ENCODE measurements at regions not wholly inside any gene's neighbourhood (a gene's known extent, or its start where the extent isn't known, plus 50 kb on each side); places are given as distances from the start of the nearest gene placed in this dataset.

DNA sequence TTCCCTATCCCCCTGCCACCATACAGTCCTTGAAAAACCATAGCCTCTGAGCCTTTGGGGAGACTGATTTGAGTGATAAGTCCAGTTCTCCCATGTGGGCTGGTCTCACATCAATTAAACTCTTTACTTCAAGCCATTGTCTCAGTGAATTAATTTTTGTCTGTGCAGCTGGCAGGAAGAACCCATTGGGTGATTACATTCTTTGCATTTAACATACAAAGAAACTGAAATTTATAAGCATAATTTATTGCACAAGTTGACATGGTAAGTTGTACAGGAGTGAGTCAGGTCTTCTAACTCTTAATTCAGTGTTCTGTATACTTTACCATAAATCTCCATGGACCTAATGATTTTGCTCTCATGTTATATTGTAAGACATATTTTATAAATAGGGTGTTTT, 1613.0 kb upstream of the LRRTM3 start:
- no peak overlapping the region for H3K4me3 Mint-ChIP-seq
- no peak for ATAC-seq (replicated peaks)
- peaks cover 11 to 21% of the 10 kb centered on the region in 2 donors for H3K9me3 Mint-ChIP-seq
- DNase-seq: no peak
- no peaks in the 10 kb centered on the region for H3K4me1 Mint-ChIP-seq (ENCODE audit: low read depth in 2 of 2)
- no peaks in the 10 kb centered on the region for H3K27me3 Mint-ChIP-seq
- H3K27ac Mint-ChIP-seq: no peak overlapping the region
- H3K36me3 Mint-ChIP-seq (ENCODE audit: insufficient read depth): no peaks in the 10 kb centered on the region

DNA sequence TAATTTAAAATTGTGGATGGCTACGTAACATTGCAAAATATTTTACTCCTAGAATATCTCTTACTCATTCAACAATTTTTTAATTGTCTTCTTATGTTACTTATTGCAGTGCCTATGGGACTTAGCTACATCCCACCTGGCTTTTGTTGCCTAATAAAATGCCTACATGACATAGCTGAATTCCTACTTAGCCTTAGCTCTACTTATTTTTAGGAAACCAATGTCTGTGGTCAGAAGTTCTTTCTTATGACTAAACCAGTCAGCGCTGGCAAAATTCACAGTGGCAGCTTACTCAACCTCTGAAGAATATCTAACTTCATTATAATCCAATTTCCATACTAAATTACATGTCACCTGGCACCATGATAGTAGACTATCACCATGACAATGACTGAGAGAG, 1612.4 kb upstream of the LRRTM3 start:
- no peaks in the 10 kb centered on the region for H3K27me3 Mint-ChIP-seq
- no peak overlapping the region for H3K27ac Mint-ChIP-seq
- DNase-seq (no peak), ATAC-seq (replicated peaks) (no peak)
- H3K9me3 Mint-ChIP-seq: peaks cover 10 to 21% of the 10 kb centered on the region in 2 donors
- H3K4me3 Mint-ChIP-seq: no peak overlapping the region
- H3K4me1 Mint-ChIP-seq (ENCODE audit: low read depth in 2 of 2): no peaks in the 10 kb centered on the region
- no peaks in the 10 kb centered on the region for H3K36me3 Mint-ChIP-seq (ENCODE audit: insufficient read depth)

DNA sequence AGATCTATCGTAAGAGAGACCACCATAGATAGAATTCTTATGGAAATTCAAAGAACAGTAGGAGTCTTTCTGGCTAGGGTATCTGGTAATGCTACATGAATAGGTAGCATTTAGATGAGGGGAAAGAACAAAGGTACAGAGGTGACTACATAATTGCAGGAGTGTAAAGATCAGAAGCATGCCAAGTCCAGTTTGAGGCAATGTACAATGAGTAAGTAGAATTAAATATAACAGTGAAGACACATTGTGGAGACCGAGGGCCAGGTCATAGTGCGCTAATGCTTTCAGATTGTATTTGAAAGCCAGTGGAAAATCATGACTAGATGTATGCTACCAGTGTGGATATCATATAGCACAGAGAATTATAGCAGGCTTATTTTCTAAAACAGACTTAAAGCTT, 1611.6 kb upstream of the LRRTM3 start:
- Mint-ChIP-seq H3K4me1 (ENCODE audit: low read depth in 2 of 2) (no peaks in the 10 kb centered on the region), H3K4me3 (no peak overlapping the region)
- ATAC-seq (replicated peaks): no peak

GRCh38 chr10:65319493-65319892, 1606.3 kb upstream of the LRRTM3 start:
- Mint-ChIP-seq H3K9me3 (peaks cover 13 to 15% of the 10 kb centered on the region in 2 donors), H3K4me3 (no peak overlapping the region), H3K27me3 (no peaks in the 10 kb centered on the region), H3K36me3 (ENCODE audit: insufficient read depth) (no peaks in the 10 kb centered on the region), H3K4me1 (ENCODE audit: low read depth in 2 of 2) (no peaks in the 10 kb centered on the region), H3K27ac (no peak overlapping the region)
- ATAC-seq (replicated peaks) (no peak), DNase-seq (no peak)

More for the DNA sequence above, 1611.6 kb upstream of the LRRTM3 start:
- Mint-ChIP-seq H3K27ac (no peak overlapping the region), H3K27me3 (no peaks in the 10 kb centered on the region), H3K36me3 (ENCODE audit: insufficient read depth) (no peaks in the 10 kb centered on the region), H3K9me3 (peaks cover 6 to 15% of the 10 kb centered on the region in 2 donors)
- DNase-seq: no peak

DNA sequence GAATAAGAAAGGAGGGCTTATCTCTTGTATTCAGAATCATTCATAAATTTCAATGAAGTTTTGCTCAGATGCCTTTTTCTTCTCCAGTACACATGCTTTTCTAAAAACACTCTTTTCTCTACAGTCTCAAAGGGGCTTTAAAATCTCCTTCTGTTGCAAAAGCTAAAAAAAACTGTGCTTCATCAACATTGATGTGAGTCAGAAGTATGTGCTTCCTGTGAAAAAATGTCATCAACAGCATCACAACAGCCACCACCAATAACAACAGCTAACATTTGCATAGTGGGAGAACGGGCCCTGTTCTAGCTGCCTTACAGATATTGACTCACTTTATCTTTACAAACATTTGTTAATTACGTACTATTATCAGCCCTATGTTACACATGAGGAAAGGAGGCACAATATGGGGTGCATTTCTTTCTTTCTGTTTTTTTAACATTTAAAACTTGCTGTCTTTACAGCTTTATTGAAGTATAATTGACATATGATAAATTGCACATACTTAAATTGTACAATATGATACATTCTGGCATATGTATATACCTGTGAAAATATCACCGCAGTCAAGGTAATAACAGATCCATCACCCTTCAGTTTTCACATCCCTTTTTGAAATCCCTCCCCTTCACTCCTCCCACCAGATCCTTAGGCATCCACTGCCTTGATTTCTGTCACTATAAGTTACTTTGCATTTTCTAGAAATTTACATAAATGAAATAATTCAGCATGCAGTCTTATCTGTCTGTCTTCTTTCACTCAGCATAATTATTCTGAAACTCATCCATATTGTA, 1605.4 kb upstream of the LRRTM3 start:
- Mint-ChIP-seq H3K27me3 (no peaks in the 10 kb centered on the region), H3K9me3 (peaks cover 13 to 15% of the 10 kb centered on the region in 2 donors), H3K4me1 (ENCODE audit: low read depth in 2 of 2) (no peaks in the 10 kb centered on the region), H3K36me3 (ENCODE audit: insufficient read depth) (no peaks in the 10 kb centered on the region), H3K27ac (no peak overlapping the region), H3K4me3 (no peak overlapping the region)
- DNase-seq (no peak), ATAC-seq (replicated peaks) (no peak)

DNA sequence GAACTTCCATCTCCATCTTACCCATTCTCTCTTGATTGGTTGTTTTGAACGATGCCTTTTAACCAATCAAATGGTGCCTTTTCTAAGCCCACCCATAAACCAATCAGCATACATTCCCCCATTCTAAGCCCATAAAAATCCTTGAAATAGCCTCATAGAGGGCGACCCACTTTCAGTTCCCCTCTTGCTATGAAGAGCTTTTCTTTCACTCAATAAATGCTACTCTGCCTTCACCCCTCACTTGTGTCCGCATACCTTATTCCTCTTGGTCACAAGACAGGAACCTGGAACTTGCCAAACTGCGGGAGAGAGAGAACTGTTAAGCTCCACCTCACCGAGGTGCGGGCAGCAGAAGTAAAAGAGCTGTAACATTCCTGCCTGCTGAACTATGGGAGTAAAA, 1602.0 kb upstream of the LRRTM3 start:
- no peak for ATAC-seq (replicated peaks)
- no peaks in the 10 kb centered on the region for H3K27me3 Mint-ChIP-seq
- H3K4me1 Mint-ChIP-seq (ENCODE audit: low read depth in 2 of 2): no peaks in the 10 kb centered on the region
- H3K36me3 Mint-ChIP-seq (ENCODE audit: insufficient read depth): no peaks in the 10 kb centered on the region
- no peak for DNase-seq
- peaks cover 21 to 22% of the 10 kb centered on the region in 2 donors for H3K9me3 Mint-ChIP-seq
- no peak overlapping the region for H3K4me3 Mint-ChIP-seq
- no peak overlapping the region for H3K27ac Mint-ChIP-seq

- peaks cover 22 to 24% of the 10 kb centered on the region in 2 donors for H3K9me3 Mint-ChIP-seq
- H3K27ac Mint-ChIP-seq: no peak overlapping the region
- ATAC-seq (replicated peaks) (no peak), DNase-seq (no peak)
- H3K27me3 Mint-ChIP-seq: no peaks in the 10 kb centered on the region
- H3K4me3 Mint-ChIP-seq: no peak overlapping the region
- H3K4me1 Mint-ChIP-seq (ENCODE audit: low read depth in 2 of 2): no peaks in the 10 kb centered on the region
- no peaks in the 10 kb centered on the region for H3K36me3 Mint-ChIP-seq (ENCODE audit: insufficient read depth)
Measured at GRCh38 chr10:65325913-65326312, 1599.9 kb upstream of the LRRTM3 start.

DNA sequence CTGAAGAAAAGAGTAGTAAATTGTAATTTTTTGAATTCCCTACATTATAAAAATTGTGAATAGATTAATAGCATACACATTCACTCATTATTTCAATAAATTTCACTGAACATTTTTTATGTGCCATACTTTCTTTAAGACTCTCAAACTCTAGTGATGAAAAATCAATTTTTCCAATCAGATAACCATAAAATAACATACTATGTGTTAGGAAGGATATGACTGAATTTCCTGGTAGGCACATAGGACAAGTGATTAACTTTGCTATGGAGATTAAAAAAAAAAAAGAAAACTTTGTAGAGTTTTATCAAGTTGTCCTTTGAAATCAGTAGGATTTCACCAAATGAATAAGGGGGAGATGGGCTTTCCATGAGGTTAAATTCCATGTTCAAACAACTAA, 1597.3 kb upstream of the LRRTM3 start:
- Mint-ChIP-seq H3K4me3 (no peak overlapping the region), H3K9me3 (peaks cover 18 to 22% of the 10 kb centered on the region in 2 donors), H3K4me1 (ENCODE audit: low read depth in 2 of 2) (no peaks in the 10 kb centered on the region), H3K36me3 (ENCODE audit: insufficient read depth) (no peaks in the 10 kb centered on the region), H3K27ac (no peak overlapping the region), H3K27me3 (no peaks in the 10 kb centered on the region)
- no peak for ATAC-seq (replicated peaks)
- no peak for DNase-seq

DNA sequence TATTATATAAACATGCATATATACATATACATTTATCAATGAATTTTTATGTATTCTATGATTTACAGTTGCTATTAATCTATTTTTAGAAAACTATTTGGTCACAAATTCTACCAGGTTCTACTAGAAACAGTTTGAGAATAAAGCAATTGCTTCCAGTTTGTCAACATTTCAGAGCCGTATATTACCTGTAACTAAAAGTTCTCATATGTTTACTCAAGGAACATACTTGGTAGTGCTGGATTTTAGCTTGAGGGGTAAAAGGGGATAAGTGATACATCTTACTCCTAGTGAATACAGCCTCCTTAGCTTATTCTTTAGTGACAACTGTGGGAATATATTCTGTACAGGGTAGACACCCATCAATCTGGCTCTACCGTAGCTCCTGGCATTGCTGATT, 1590.5 kb upstream of the LRRTM3 start:
- Mint-ChIP-seq H3K27ac (no peak overlapping the region), H3K9me3 (peaks cover under 1 to 7% of the 10 kb centered on the region in 2 donors), H3K27me3 (no peaks in the 10 kb centered on the region), H3K4me3 (no peak overlapping the region), H3K4me1 (ENCODE audit: low read depth in 2 of 2) (no peaks in the 10 kb centered on the region), H3K36me3 (ENCODE audit: insufficient read depth) (no peaks in the 10 kb centered on the region)
- ATAC-seq (replicated peaks) (no peak), DNase-seq (no peak)

DNA sequence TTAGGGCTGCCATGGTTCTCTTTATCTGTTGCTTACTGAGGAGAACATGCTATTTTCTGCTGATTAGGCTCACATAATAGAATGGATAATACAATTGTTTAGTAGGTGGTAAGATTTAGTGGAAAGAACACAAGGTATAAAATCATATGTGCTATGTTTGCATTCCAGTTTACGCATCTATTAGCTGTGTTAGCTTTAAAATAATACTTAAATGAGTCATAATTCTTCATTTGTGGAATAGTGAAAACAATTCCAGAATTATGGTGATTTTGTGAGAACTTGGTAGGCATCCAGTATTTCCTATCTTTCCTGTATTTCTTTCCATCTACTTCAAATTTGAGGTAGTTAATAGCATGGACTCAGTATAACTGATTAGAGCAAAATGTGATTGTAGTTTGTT, 1585.5 kb upstream of the LRRTM3 start:
- H3K36me3 Mint-ChIP-seq (ENCODE audit: insufficient read depth): no peaks in the 10 kb centered on the region
- H3K4me3 Mint-ChIP-seq: no peak overlapping the region
- DNase-seq (no peak), ATAC-seq (replicated peaks) (no peak)
- no peak overlapping the region for H3K27ac Mint-ChIP-seq
- no peaks in the 10 kb centered on the region for H3K27me3 Mint-ChIP-seq
- no peaks in the 10 kb centered on the region for H3K4me1 Mint-ChIP-seq (ENCODE audit: low read depth in 2 of 2)
- H3K9me3 Mint-ChIP-seq: peaks cover 0 to 7% of the 10 kb centered on the region in 2 donors

DNA sequence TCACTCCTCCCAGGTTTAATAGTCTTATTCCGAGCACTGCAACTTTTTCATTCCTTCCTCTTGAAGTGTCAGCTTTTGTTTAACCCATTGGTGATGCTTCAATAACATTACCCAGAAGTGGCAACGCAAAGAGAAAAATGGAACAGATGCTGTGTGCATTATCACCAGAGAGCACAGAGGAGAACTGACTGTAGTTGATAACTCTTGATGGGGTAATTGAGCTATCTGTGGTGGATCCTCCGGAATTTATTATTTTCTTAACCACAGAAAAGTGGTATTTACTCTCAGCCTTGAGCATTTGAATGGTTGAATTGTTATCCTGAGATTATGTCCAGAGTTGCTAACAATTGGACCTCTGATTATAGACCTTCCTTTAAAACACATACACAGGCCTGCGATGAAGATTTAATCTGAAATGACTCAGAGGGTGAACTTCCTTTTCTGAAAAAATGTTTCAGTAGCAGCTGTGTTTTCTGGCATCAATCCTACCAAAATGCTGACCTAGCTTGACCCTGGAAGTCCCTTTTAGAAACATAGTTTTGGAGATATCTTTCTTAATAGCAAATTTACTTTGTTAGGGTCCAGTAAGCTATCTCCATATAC, 1584.4 kb upstream of the LRRTM3 start:
- no peaks in the 10 kb centered on the region for H3K36me3 Mint-ChIP-seq (ENCODE audit: insufficient read depth)
- no peak for DNase-seq
- no peak overlapping the region for H3K27ac Mint-ChIP-seq
- no peak for ATAC-seq (replicated peaks)
- no peaks in the 10 kb centered on the region for H3K27me3 Mint-ChIP-seq
- H3K4me1 Mint-ChIP-seq (ENCODE audit: low read depth in 2 of 2): no peaks in the 10 kb centered on the region
- no peak overlapping the region for H3K4me3 Mint-ChIP-seq
- peaks cover 0 to 7% of the 10 kb centered on the region in 2 donors for H3K9me3 Mint-ChIP-seq

- H3K4me3 Mint-ChIP-seq: no peak overlapping the region
- no peak for DNase-seq
- H3K9me3 Mint-ChIP-seq: peaks cover 0 to under 1% of the 10 kb centered on the region in 2 donors
- no peaks in the 10 kb centered on the region for H3K27me3 Mint-ChIP-seq
- no peaks in the 10 kb centered on the region for H3K4me1 Mint-ChIP-seq (ENCODE audit: low read depth in 2 of 2)
- no peak overlapping the region for H3K27ac Mint-ChIP-seq
- no peak for ATAC-seq (replicated peaks)
- H3K36me3 Mint-ChIP-seq (ENCODE audit: insufficient read depth): no peaks in the 10 kb centered on the region
Measured at GRCh38 chr10:65342245-65342644, 1583.6 kb upstream of the LRRTM3 start.

- no peak overlapping the region for H3K4me3 Mint-ChIP-seq
- no peak for DNase-seq
- no peaks in the 10 kb centered on the region for H3K36me3 Mint-ChIP-seq (ENCODE audit: insufficient read depth)
- no peaks in the 10 kb centered on the region for H3K27me3 Mint-ChIP-seq
- no peak for ATAC-seq (replicated peaks)
- no peak overlapping the region for H3K27ac Mint-ChIP-seq
- no peaks in the 10 kb centered on the region for H3K4me1 Mint-ChIP-seq (ENCODE audit: low read depth in 2 of 2)
- peaks cover 3 to 7% of the 10 kb centered on the region in 2 donors for H3K9me3 Mint-ChIP-seq
Measured at GRCh38 chr10:65346466-65346865, 1579.4 kb upstream of the LRRTM3 start.

DNA sequence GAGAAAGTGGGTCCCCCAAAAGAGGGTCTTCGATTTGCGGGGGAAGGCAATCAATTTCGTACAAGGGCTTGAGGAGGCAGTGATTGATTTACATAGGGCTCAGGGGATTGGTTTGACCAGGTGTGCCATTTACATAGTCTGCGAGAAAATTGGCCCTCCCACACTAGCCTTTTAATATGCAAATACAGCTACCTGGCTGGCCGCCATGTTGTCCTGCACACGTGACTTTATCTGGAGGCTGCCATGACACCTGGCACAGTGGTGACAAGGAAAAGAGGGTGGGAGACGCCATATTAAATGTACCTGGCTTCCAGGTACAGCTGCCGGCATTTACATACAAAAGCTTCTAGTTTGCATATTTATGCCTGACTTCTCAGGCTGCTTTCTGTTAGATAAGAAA, 1577.2 kb upstream of the LRRTM3 start:
- Mint-ChIP-seq H3K36me3 (ENCODE audit: insufficient read depth) (no peaks in the 10 kb centered on the region), H3K27ac (no peak overlapping the region), H3K9me3 (peaks cover 4 to 7% of the 10 kb centered on the region in 2 donors), H3K4me3 (no peak overlapping the region), H3K27me3 (no peaks in the 10 kb centered on the region), H3K4me1 (ENCODE audit: low read depth in 2 of 2) (no peaks in the 10 kb centered on the region)
- DNase-seq: no peak
- no peak for ATAC-seq (replicated peaks)

Data from effector memory CD8-positive, alpha-beta T cell (primary cell).